Epithelial cell of esophagus (primary cell): ENCODE measurements at regions not wholly inside any gene's neighbourhood (a gene's known extent, or its start where the extent isn't known, plus 50 kb on each side); places are given as distances from the start of the nearest gene placed in this dataset.
A peak's percentile ranks its signal among the peaks of the same experiment; 100 is the strongest.
"Not testable (repeated sequence)": the region's sequence is repeated elsewhere in the genome, so short reads cannot be mapped to it uniquely, and the experiment has no call there.

ENCODE experiments used
- DNase-seq: peaks from one replicate; pipeline ENCODE4 v3.0.0; 2010; ENCODE audit warnings: low read depth
- H3K4me3 ChIP-seq: 2 replicates; pipeline ENCODE4 v1.5.1; 2011; ENCODE audit warnings: mild to moderate bottlenecking, low read length, control low read depth
- TF ChIP-seq, protein P1 (sequence below): IDR thresholded peaks from 2 replicates; pipeline ENCODE4 v1.5.1; 2011; ENCODE audit warnings: low read depth, mild to moderate bottlenecking, low read length, control low read depth, inconsistent platforms; ENCODE audit not compliant: insufficient read depth; ENCODE audit errors: missing control alignments

DNA sequence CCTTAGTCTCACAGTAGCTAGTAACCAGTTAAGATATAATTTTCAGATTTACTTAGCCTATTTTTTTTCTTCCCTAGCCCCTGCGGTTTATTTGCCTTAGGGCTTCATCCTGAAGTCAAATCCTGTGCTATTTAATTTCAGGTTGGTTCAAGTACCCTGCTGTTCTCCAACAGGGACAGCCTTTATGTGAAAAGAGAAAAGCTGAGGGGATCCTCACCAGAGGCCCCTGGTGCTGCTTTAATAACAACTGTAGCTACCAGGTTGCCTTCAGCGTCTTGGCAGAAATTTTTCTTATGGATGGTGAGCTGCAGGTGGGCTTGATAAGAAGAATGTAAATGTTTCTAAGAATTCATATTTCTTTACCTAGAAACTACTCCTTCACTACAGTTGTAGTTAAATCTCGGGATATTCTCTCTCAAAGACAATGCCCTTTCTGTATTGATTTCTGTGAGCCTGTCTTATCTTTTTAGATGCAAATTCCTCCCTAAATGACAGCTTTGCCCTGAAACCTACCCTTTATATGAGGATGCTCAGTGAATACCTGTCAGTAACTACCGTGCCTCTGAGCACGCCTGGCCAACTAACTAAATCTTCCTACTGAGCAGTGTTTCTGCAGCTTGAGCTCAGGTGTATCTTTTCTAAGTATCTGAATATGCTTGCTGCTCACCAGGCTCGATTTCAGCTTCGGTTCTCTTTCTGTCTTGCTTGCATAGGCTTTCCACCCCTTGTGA, 320.5 kb downstream of the MMUT start:
- no peak for DNase-seq
- H3K4me3 ChIP-seq: no peak overlapping the region
- TF ChIP-seq, protein P1, sequence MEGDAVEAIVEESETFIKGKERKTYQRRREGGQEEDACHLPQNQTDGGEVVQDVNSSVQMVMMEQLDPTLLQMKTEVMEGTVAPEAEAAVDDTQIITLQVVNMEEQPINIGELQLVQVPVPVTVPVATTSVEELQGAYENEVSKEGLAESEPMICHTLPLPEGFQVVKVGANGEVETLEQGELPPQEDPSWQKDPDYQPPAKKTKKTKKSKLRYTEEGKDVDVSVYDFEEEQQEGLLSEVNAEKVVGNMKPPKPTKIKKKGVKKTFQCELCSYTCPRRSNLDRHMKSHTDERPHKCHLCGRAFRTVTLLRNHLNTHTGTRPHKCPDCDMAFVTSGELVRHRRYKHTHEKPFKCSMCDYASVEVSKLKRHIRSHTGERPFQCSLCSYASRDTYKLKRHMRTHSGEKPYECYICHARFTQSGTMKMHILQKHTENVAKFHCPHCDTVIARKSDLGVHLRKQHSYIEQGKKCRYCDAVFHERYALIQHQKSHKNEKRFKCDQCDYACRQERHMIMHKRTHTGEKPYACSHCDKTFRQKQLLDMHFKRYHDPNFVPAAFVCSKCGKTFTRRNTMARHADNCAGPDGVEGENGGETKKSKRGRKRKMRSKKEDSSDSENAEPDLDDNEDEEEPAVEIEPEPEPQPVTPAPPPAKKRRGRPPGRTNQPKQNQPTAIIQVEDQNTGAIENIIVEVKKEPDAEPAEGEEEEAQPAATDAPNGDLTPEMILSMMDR: no peak

DNA sequence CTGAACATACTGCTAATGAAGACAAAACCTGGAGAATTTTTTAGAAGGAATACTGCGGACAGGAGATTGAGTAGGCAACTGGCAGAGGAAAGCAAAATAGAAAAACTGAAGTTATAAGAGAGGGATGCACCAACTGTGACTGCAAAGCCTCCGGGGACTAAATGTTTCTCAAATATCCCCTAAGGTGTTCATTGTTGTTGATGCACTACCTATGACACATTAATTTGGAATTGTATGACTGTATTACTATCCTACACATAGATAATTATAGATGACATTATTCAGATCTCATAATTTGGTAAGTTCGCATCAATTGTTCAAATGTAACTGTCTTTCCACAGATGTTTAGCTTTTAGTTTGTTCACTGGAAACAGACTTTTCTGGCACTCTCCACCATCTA, 341.1 kb downstream of the MMUT start:
- DNase-seq: peak; percentile 32
- H3K4me3 ChIP-seq: no peak overlapping the region
- TF ChIP-seq, protein P1: no peak

DNA sequence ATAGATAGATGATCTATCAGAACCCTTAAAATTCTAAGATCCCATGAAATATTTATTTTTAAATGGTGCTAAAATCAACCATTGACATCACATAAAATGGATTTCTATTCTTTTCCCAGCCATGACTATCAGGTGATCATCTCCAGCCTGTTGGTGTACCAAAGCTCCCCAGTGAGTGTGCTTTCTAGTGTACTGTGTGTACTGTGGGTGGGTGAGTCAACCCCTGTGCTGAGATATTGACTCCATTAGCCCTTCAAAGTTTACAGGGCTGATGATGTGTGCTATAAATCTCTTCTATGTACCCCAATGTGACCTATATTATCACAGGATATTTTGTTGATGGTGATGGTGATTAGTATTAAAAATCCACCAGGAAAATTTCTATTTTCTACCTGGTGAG, 344.6 kb downstream of the MMUT start:
- TF ChIP-seq, protein P1: no peak
- DNase-seq: peak; percentile 10
- H3K4me3 ChIP-seq: no peak overlapping the region

DNA sequence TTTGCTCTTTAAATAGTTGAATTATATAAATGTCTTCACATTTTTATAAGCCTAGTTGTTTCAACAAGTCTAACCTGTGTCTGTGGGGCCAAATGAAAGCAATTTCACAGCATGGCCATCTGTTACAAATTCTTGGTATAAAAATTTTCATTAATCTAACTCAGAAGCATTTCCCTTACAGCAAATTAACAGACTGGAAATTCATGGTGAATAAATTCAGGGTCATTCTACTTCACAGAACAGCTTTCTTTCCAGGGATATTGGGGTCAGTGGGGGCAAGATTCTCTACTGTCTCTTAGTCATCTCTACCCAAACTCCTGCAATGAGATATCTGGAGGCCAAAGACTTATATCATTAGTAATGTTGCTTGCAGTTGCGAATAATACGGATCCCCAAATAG, 352.1 kb downstream of the MMUT start:
- no peak overlapping the region for H3K4me3 ChIP-seq
- DNase-seq: no peak
- TF ChIP-seq, protein P1: no peak

DNA sequence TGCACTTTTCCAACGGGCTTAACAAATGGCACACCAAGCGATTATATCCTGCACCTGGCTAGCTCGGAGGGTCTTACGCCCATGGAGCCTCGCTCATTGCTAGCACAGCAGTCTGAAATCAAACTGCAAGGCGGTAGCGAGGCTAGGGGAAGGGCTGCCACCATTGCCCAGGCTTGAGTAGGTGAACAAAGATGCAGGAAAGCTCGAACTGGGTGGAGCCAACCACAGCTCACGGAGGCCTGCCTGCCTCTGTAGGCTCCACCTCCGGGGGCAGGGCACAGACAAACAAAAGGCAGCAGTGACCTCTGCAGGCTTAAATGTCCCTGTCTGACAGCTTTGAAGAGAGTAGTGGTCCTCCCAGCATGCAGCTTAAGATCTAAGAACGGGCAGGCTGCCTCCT, 365.4 kb downstream of the MMUT start:
- DNase-seq, H3K4me3 ChIP-seq: not testable (repeated sequence)

DNA sequence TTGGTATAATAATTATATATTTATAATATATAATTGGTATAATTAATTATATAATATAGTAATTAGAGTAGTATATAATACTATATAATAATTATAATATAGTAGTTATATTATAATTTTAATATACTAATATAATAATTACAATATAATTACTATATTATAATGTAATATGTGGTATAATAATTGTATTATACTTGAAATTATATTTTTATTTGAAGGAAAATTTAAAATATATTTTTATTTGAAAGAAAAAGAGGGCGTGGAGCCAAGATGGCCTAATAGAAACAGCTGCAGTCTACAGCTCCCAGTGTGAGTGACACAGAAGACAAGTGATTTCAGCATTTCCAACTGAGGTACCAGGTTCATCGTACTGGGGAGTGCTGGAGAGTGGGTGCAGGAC, 365.9 kb downstream of the MMUT start:
- no peak overlapping the region for H3K4me3 ChIP-seq
- TF ChIP-seq, protein P1: no peak
- no peak for DNase-seq

DNA sequence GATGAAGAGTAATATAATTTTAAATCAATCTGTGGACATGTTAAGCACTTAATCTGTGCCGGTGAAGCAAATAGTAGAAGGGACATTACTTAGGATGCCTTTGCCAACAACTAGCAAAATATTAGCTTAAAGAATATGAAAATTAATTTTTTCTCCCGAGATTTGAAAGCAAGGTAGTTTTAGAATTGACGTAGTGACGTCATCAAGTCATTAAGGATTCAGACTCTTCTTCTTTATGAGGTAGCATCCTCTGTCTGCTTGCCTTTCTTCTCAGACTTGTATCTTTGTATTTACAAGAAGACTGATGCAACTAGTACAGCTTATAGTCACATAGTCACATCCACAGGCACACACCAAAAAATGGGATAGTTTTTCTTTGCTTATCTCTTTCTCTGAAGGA, 374.4 kb downstream of the MMUT start:
- no peak overlapping the region for H3K4me3 ChIP-seq
- TF ChIP-seq, protein P1: no peak
- DNase-seq: no peak
